ENCODE measurements at regions not wholly inside any gene's neighbourhood (a gene's known extent, or its start where the extent isn't known, plus 50 kb on each side); places are given as distances from the start of the nearest gene placed in this dataset.
A peak's percentile ranks its signal among the peaks of the same experiment; 100 is the strongest.

GRCh38 chr12:127292736-127293135 lies 974.2 kb upstream of the TMEM132C start:
- no peak overlapping the region for H3K4me3 ChIP-seq (ENCODE audit: low read depth, low read length)
- no peak for DNase-seq (ENCODE audit: low read depth)
- TF ChIP-seq MAX (IDR thresholded peaks at IDR 0.05; ENCODE audit: low read depth, low read length), result no peak
- TF ChIP-seq POLR2A (IDR thresholded peaks at IDR 0.05; ENCODE audit: extremely low read depth, insufficient read length), result no peak

GRCh38 chr12:127293507-127294310 lies 973.3 kb upstream of the TMEM132C start:
- peak; percentile 68 for DNase-seq (ENCODE audit: low read depth)
- TF ChIP-seq MAX (IDR thresholded peaks at IDR 0.05; ENCODE audit: low read depth, low read length) (peak; percentile 66; the same call in 1 of the 2 replicates), MYC (IDR thresholded peaks at IDR 0.05; ENCODE audit: low read depth, low read length) (peak; percentile 73), POLR2A (IDR thresholded peaks at IDR 0.05; ENCODE audit: extremely low read depth, insufficient read length) (no peak), CTCF (IDR thresholded peaks at IDR 0.05; ENCODE audit: low read depth, low read length) (peak; percentile 98)
- H3K4me3 ChIP-seq (ENCODE audit: low read depth, low read length), result no peak overlapping the region

GRCh38 chr12:127294651-127295210 lies 972.2 kb upstream of the TMEM132C start:
- no peak overlapping the region for H3K4me3 ChIP-seq (ENCODE audit: low read depth, low read length)
- no peak for TF ChIP-seq MYC (IDR thresholded peaks at IDR 0.05; ENCODE audit: low read depth, low read length)
- TF ChIP-seq MAX (IDR thresholded peaks at IDR 0.05; ENCODE audit: low read depth, low read length), result no peak
- no peak for TF ChIP-seq CTCF (IDR thresholded peaks at IDR 0.05; ENCODE audit: low read depth, low read length)
- TF ChIP-seq POLR2A (IDR thresholded peaks at IDR 0.05; ENCODE audit: extremely low read depth, insufficient read length), result no peak
- DNase-seq (ENCODE audit: low read depth), result no peak

GRCh38 chr12:127295630-127296029 lies 971.3 kb upstream of the TMEM132C start:
- no peak for DNase-seq (ENCODE audit: low read depth)
- no peak overlapping the region for H3K4me3 ChIP-seq (ENCODE audit: low read depth, low read length)
- TF ChIP-seq MYC (IDR thresholded peaks at IDR 0.05; ENCODE audit: low read depth, low read length), result no peak
- TF ChIP-seq POLR2A (IDR thresholded peaks at IDR 0.05; ENCODE audit: extremely low read depth, insufficient read length), result no peak
- TF ChIP-seq CTCF (IDR thresholded peaks at IDR 0.05; ENCODE audit: low read depth, low read length), result no peak
- TF ChIP-seq MAX (IDR thresholded peaks at IDR 0.05; ENCODE audit: low read depth, low read length), result no peak

GRCh38 chr12:127296591-127296990 lies 970.4 kb upstream of the TMEM132C start:
- no peak overlapping the region for H3K4me3 ChIP-seq (ENCODE audit: low read depth, low read length)
- DNase-seq (ENCODE audit: low read depth), result no peak
- TF ChIP-seq MAX (IDR thresholded peaks at IDR 0.05; ENCODE audit: low read depth, low read length), result no peak
- no peak for TF ChIP-seq MYC (IDR thresholded peaks at IDR 0.05; ENCODE audit: low read depth, low read length)
- no peak for TF ChIP-seq CTCF (IDR thresholded peaks at IDR 0.05; ENCODE audit: low read depth, low read length)
- no peak for TF ChIP-seq POLR2A (IDR thresholded peaks at IDR 0.05; ENCODE audit: extremely low read depth, insufficient read length)

GRCh38 chr12:127297327-127297726 lies 969.6 kb upstream of the TMEM132C start:
- no peak for TF ChIP-seq MYC (IDR thresholded peaks at IDR 0.05; ENCODE audit: low read depth, low read length)
- TF ChIP-seq MAX (IDR thresholded peaks at IDR 0.05; ENCODE audit: low read depth, low read length), result no peak
- TF ChIP-seq CTCF (IDR thresholded peaks at IDR 0.05; ENCODE audit: low read depth, low read length), result no peak
- no peak for TF ChIP-seq POLR2A (IDR thresholded peaks at IDR 0.05; ENCODE audit: extremely low read depth, insufficient read length)
- DNase-seq (ENCODE audit: low read depth), result no peak
- H3K4me3 ChIP-seq (ENCODE audit: low read depth, low read length), result no peak overlapping the region
